SW480 (cell line): ENCODE measurements at regions not wholly inside any gene's neighbourhood (a gene's known extent, or its start where the extent isn't known, plus 50 kb on each side); places are given as distances from the start of the nearest gene placed in this dataset.
"Not testable (repeated sequence)": the region's sequence is repeated elsewhere in the genome, so short reads cannot be mapped to it uniquely, and the experiment has no call there.

ENCODE experiments used
- DNase-seq: peaks from one replicate; pipeline ENCODE4 v3.0.0-alpha.2; 2016; ENCODE audit warnings: low spot score

DNA sequence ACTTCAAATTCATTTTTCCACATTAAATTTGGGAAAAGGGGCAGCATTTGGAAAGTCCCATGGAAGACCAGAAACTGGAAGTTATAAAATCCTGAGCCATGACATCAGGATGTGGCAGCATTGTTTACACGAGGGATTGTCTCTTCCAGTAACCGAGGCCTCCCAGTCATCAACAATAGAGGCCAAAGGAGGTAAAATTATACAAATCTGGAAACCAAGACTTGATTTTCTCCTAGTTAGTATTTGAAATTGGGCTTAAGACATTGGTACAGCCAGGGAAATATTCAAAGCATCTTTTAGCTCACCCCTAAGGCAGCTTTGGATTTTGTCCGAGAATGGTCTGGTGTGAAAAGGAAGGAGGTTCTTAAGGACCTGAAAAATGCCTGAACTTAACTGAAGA lies 251.6 kb upstream of the FOXF1 start:
- no peak for DNase-seq

DNA sequence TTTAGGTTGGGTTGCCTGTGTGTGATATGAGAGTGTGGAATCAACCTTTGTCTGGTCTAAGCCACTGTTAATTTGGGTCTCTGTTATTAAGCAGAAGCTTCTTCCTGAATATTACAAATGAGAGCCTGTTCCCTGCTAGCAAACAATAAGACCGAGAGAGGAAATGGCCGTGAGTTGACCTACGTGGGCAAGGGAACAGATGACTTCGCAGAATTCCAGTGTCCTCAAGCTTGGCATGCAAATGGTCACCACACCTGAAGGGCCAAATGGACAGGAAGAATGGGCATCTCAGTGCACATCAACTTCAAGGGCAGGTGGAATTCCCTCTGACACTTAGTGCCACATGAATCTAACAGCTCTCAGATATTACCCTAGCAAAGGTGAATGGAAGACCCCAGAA lies 250.8 kb upstream of the FOXF1 start:
- DNase-seq = no peak

DNA sequence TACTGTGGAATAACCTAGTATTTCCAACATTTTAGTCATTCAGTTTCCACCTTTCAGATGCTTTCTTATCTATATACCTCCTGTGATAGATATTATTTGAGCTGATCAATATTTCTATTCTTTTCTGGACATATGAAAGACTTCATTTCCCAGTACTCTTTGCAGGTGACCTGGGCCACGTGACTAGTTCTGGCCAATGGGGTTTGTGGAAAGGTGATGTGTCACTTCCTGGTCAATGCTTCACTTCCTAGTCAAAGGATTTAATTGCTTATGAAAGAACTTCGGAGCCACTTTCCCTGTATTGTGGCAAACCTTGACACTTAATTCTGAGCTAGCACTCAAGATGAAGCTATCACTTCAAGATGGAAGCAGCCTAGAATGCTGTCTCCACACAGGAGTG lies 248.9 kb upstream of the FOXF1 start:
- DNase-seq = peak; percentile 31

DNA sequence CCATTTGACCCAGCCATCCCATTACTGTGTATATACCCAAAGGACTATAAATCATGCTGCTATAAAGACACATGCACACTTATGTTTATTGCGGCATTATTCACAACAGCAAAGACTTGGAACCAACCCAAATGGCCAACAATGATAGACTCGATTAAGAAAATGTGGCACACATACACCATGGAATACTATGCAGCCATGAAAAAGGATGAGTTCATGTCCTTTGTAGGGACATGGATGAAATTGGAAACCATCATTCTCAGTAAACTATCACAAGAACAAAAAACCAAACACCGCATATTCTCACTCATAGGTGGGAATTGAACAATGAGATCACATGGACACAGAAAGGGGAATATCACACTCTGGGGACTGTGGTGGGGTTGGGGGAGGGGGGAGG lies 242.7 kb upstream of the FOXF1 start:
- DNase-seq = not testable (repeated sequence)

DNA sequence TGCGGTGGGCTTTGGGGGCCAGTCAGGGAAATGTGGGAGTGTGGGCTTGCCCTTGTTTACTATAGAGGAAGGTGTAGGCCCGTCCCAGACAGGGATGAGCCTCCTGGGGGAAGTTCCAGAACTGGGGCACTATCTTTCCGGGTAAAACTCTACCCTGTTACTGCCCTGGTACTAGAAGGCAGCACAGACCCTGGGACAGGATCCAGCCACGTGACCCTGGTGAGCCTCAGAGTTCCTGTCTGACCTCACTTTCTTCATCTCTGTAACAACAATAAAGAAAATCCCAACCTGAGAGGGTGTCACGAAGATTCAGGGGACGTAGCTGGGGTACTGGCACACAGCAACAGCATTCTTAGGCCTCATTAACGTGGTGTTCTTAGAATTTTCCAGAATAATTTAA lies 239.6 kb upstream of the FOXF1 start:
- DNase-seq = no peak

DNA sequence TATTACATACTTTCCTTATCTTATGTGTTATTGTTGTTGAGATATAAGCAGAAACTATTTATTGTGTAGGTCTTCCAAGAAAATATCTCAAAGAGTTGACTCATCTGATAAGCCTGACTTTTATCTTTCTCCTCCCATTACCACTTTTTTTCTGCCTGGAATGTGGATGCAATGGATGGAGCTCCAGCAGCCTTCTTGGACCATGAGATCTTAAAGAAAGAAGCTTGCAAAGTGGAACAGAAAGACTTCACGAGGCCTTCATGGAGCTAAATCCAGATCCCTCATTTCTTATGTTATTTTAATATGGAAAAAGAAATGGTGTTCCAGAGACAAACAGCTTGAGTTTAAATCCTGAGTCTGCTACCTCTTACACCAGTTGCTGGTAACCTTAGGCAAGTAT lies 237.6 kb upstream of the FOXF1 start:
- no peak for DNase-seq

DNA sequence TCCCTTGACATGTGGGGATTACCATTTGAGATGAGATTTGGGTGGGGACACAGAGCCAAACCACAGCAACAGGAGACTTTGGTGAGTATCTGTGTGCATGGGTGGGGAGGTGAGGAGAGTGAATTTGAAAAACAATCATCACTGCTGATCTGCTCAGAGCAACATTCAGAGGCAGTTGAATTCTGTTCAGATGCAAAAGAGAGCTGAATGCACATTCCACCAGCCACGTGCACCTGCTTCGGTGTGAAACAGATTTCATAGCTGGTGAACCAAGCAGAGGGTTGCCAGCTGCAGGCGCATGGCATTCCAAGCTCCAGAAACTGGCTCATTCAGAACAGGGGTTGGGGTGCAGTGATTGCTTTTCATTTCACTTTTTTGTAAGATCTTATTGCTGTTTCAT lies 233.1 kb upstream of the FOXF1 start:
- no peak for DNase-seq

DNA sequence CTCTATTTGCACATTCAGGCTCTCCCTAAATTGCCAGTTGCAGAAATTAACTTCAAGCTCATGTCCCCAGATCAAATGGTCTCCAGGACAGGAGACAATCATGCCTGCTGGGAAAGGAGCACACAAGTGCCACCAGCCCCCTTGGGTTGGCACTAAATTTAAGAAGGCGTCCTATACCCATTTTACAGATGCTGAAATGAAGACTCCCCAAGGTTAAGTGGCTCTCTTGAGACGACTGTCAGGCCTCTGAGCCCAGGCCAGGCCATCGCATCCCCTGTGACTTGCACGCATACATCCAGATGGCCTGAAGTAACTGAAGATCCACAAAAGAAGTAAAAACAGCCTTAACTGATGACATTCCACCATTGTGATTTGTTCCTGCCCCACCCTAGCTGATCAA lies 232.5 kb upstream of the FOXF1 start:
- DNase-seq = not testable (repeated sequence)

DNA sequence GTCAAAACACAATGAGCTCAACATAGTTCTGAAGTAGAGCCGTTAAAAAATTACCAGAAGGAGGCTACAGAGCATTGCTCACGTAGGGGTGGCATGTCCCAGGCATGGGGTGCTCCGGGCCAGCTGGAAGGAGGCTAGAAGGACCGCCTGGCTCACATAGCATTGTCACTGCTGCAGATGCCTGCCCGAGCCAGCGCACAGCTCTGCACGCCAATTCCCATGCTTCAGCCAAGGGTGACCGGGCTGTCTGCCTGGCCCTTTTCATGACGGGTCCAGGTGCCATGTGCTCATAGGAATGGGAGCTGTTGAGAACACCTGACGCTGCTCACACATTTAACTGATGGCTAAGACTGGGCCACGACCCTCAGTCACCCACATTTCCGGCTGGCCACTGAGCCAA lies 228.9 kb upstream of the FOXF1 start:
- DNase-seq = no peak

DNA sequence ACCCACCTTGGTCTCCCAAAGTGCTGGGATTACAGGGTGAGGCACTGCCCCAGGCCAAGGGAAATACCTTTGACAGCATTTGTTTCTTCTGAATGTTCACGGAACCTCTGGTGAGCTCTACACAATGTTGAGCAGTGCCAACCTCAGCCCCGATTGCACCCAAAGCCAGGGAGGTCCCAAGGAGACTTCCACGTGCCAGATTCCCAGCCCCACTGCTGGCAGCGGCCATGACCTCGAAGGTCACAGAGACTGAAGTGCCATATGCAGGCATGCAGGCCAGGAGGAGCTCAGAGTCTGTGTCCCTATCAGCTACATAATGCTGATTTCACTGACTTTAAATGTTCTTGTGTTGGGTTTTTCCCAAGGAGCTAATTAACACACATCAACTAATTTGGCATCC lies 226.4 kb upstream of the FOXF1 start:
- DNase-seq = no peak

DNA sequence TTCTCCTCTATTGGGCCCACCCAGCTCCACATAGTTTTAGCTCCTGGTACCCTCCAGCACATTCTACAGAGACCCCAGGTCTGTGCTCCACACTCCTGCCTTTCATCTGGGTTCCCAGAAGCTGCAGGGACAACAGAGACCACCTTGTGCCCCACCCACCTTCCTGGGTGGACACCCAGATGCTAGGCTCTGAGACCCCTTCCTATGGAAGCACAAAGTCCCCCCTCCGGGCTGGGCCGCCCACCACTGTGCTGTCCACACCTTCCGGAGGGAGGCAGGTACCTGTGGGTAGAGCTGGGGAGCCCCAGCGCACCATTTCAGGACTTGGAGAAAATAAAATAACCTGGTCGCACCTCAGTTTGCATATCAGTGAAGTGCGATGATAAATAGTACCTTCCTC lies 224.9 kb upstream of the FOXF1 start:
- no peak for DNase-seq

DNA sequence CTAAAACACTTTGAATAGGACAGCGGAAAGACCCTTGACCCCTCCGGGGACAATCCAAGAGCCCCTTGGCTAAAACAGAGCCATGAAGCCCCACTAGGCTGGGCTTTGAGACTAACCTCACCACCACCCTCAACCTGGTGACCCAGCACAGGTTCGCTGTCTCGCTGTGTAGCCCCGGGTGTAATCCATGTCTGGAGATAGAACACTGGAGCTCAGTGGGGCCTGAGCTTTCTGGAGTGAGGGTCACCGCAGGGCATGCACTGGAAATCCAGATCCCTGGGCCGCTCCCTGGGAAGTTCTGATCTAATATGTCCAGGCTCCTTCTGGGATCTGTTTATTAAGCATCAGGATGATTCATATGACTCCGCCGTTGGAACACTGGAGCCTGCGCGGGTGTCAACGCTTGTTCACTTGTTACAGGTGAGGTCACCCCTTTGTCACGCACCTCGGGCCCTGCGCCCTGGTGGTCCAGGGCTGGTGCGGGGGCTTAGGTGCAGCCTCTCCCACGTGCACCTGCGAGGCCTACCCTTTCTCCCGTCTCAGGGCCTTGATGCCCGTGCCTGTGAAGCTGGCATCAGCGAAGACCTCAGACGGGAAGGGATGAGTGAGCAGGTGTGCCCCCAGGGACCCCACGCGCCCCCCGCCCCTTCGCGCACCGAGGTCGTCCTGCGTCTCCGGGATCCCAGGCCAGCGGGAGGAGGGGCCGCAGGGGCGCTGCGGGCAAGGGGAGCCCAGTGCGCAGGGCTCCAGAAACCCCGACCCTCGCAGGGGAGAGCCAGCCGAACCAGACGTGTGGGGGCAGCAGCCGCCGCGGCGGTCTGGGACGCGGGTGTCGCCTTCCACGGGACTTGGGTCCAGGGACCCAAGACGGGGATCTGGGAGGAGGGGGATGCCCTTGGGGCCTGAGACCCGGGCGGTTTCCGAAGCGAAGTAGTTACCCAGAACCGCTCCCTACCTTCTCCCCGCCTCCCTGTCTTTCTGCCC lies 224.1 kb upstream of the FOXF1 start:
- no peak for DNase-seq

DNA sequence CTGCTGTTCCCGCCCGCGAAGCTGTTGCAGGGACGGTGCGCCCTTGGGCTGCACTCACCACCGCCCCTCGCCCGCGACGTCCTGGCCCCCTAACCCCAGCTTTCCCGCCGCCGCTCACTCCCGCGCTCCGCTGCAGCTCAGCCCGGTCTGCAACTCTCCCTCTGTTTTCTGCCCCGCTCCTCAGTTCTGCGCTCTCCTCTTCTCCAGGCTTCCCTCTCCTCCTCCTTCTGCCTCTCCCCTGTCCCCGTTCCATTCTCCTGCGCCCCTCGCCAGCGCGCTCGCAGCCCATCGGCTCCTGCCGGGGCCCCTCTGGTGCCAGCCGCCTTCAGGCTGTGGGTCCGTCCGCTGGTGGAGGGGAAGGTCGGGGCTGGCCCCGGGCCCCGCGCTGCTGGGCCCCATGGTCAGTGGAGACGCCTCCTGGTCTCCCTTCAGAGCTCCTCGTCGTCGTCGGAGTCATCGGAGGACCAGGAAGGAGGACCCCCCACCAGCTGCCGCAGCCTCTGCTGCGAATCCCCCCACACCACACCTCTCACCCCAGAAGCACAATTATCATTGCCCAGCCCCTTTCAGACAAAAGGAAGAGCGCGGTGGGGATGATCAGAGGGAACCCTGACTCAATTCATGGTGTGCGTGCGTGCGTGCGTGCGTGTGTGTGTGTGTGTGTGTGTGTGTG lies 223.2 kb upstream of the FOXF1 start:
- no peak for DNase-seq

DNA sequence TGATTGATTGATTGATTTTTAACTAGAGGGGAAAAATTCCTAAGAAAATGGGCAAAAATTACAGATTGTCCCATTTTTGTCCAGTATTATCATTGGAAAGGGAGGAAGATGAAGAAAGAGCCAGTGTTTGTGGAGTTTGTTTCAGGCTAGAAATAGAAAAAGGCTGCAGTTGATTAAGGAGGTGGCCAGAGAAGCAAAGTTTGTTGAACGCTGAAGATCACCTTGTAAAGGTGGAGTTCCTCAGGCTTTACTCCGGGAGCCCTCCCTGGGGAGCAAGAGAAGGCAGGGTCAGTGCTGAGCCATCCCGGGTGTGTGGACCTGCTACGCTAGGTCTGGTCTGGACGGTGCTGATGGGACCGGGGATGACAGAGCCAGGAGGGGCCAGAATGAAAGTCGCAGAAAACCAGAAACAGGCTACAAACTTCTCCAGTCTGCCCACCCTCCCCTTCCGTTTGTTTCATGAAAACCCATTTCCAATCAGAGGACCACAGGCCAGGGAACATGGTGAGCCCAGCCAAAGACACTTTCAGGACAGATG lies 222.6 kb upstream of the FOXF1 start:
- no peak for DNase-seq

DNA sequence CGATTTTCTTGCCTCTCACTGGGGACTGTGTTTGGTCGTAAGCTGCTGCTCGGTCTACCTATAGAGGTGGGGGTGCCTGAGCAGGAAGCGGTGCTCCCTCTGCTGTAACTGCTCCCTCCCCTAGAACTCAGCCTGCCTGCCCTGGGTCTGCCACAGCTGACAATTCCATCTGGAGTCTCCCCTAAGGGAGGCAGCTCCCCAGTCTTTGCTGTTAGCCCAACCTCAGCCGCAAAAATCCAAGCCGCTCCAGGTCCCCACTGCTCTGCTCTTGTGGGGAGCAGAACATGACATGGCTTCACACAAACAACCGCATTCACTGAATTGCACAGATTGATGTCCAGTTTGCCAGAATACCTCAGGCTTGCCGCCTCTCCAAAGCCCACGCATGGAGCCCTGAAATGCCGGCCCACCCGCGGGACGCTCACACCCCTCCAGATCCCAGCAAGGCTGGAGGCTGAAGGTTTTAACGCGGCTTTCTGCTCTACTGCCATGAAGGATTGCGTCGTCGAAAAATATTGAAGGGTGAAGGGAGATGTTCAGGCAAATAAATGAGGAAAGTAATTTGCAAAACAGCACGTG lies 221.5 kb upstream of the FOXF1 start:
- DNase-seq = no peak

DNA sequence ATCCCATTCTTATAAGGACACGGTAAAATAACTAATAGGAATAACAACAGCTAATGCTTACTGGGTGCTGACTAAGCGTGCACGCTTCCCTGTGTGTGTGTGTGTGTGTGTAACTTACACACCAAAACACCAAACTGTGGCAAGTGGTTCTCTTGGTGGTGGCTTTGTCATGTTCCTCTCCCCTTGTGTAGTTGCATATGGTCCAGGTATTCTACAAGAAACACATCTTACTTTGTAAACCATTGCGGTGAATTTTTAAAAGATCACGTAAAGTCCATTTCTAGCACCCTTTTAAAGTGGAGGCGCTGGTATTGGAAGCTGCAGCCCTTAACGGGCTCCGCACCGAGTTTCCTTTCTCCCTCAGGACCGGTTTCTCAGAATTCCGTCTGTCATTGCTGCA lies 221.0 kb upstream of the FOXF1 start:
- no peak for DNase-seq

DNA sequence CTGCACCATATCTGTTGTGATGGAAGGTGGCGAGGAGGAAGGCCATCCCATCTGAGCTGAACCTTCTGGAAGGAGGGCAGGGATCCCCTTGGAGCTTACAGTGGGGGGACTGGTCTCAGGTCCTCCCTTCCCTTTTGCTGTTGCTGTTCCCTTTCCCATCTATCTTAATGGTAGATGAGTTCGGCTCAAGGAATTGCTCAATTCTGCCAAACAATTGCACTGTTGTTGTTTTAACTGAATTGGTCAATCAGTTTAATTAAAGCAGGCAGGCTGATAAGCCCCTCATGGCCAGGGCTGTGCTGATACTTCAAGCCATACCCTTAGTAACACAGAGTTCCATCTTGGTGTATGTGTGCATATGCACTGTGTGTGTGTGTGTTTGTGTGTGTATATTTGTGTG lies 220.4 kb upstream of the FOXF1 start:
- no peak for DNase-seq

DNA sequence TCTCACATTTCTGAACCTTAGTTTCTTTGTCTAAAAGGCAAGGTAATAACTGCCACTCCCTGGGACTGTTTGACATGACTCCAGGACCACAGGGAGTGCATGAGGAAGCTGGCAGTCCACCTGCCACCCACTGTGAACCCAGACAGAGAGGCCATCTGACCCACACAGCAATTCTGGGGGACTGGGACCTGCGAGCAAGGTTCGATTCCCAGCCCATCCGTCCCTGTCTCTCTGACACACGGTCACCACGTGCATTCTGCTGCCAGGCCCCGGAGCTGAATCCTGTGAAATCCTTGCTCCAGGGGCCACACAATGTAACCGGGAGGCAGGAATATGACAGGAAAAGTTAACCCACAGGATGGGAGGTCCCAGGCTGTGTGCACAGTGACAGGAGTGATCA lies 218.8 kb upstream of the FOXF1 start:
- no peak for DNase-seq

DNA sequence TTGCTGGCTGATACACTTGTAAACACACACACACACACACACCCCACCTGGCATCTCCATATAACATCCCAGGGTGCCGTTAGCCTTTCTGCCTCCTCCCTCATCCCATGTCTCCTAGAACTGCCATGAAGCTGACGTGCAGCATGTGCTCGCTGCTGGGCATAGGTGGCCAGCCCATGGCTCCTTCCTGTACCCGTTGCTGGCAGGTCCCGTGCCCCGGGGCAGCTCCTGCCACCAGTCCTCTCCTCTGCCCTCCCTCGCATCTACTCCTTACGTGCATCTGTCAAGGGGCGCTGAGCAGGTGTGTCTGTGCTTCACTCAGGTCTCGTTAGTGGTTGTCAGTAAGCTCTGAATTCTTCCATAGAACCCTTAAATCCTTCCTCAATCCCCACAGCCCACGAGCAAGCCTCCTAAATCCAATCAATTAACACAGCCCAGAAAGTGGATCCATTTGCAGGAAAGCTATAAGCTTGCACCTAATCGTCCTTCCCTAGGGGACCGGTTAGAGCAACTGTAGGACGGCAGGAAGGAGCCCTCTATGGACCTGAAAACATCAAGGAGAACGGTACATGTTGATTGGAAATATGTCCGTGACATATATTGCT lies 218.1 kb upstream of the FOXF1 start:
- no peak for DNase-seq

DNA sequence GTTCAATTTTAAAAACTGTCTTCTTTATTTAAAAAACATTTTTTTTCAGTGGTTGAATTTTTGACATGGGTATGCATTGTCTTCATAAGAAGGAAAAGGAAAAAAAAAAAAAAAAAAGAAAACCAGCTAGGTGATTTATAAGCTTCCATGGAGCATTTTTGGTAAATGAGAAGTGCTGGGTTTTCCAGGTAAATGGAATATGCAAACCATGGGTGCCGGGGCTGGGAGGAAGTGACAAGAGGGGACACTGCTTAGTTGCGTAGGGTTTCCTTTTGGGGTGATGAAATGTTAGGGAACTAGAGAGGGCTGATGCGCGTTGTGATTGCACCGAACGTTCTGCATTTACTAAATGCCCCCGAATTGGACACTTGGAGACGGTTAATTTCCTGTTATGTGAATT lies 217.4 kb upstream of the FOXF1 start:
- DNase-seq = no peak

DNA sequence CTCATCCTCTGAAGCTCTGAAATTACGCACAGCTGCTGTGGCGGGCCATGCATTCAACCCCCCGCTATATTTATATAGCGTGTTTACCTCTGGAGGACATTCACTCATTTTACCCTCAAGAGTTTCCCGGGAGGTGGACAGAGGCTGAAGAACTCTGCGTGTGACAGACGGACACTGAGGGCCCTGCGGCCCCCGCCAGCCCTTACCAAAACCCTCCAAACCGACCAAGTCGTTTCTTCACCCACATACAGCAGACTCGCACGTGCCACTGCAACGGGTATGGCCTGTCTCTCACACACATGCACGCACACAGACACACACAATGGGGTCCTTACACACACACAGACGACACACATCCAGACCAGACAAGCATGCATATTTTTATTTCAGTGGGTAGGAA lies 216.4 kb upstream of the FOXF1 start:
- no peak for DNase-seq

DNA sequence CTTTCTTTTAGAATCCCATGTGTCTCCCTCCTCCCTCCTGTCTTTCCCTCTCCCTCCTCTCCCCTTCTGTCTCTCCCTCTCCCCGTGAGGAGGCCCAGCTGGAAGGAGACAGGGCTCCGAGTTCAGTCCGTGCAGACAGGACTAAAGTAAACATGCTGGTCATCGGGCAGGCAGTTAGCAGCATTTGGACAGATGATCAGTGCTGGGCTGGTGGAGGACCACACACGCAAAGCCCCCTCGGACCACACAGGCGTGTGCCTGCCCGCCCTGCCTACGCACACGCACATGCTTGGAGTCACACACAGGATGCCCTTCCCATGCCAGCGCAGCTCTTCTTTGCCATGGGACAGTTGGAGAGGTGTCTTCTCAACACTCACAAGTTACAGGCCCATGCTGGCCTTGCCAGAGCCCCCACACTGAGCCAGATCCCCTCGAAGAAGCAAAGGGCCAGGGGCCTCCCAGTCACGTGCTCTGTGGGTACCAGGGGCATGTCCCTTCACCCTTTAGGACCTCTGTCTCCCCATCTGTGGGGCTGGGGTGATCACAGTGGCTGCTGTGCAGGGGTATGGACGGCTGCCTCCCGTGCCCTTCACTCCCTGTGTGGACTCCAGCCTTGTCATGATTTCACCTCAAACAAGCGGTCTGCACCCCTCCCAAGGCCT lies 215.7 kb upstream of the FOXF1 start:
- no peak for DNase-seq
